Stimulated activated naive CD8-positive, alpha-beta T cell treated with anti-CD3 and anti-CD28 coated beads, Interleukin-15, amount 100 ng/mL, for 72 hours (primary cell): ENCODE measurements at regions not wholly inside any gene's neighbourhood (a gene's known extent, or its start where the extent isn't known, plus 50 kb on each side); places are given as distances from the start of the nearest gene placed in this dataset.

Source experiments
- ATAC-seq: fragments of 150-1000 bp; cut with Tn5 transposase; 2 replicates; pipeline ENCODE4 v1.10.0; 2021; ENCODE audit warnings: mild to moderate bottlenecking, moderate library complexity
- DNase-seq, 2 donors: peaks; one replicate each; pipeline ENCODE4 v3.0.0; 2021 to 2022
- H3K27ac Mint-ChIP-seq, 2 donors: one replicate each; pipeline ENCODE4 v1.8.0; 2022; ENCODE audit warnings: mild to moderate bottlenecking in 2 of 2, mixed read lengths in 2 of 2, moderate library complexity in 2 of 2
- H3K27me3 Mint-ChIP-seq: one replicate; pipeline ENCODE4 v1.8.0; 2022; ENCODE audit warnings: mixed read lengths
- H3K4me1 Mint-ChIP-seq: one replicate; pipeline ENCODE4 v1.8.0; 2022; ENCODE audit warnings: mild to moderate bottlenecking, mixed read lengths
- H3K4me3 Mint-ChIP-seq, 2 donors: one replicate each; pipeline ENCODE4 v1.8.0; 2022; ENCODE audit warnings: mild to moderate bottlenecking in 2 of 2, mixed read lengths in 2 of 2, moderate library complexity in 1 of 2
- H3K9me3 Mint-ChIP-seq, 2 donors: one replicate each; pipeline ENCODE4 v1.8.0; 2022; ENCODE audit warnings: mixed read lengths in 2 of 2

DNA sequence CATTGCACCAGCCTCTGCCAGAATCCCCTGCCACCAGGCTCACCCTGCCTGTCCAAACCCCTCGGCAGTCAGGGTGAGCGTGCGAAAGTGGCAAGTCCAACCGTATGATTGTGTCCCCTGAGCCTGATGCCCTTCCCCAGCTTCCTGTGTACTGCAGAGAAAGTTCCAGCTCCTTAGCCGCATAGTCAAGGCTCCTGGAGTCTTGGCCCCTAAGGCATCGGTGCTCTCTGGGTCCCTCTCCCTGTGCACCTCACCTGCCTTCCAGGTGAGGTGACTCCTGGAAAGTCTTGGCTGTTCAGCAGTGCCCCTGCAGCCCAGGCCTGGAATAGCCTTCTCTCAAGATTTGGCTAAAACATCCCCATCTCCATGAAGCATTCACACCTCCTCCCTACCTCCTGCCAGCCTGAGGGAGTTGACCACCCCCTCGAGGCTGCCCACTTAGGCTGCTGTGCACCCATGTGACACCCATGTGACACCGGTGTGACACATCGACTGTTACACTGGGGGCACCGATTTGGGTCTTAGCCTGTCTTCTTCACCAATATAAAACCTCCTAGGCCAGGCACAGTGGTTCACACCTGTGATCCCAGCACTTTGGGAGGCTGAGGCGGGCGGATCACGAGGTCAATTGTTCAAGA, 56.1 kb upstream of the ELN start:
- Mint-ChIP-seq H3K4me1 (peaks cover 8% of the 10 kb centered on the region), H3K4me3 (no peak overlapping the region), H3K27me3 (peaks cover 16% of the 10 kb centered on the region), H3K9me3 (peaks cover 6 to 10% of the 10 kb centered on the region in 2 donors), H3K27ac (peak overlapping the region in 1 of 2 donors; percentile 52)
- DNase-seq (no peak), ATAC-seq (no peak)

DNA sequence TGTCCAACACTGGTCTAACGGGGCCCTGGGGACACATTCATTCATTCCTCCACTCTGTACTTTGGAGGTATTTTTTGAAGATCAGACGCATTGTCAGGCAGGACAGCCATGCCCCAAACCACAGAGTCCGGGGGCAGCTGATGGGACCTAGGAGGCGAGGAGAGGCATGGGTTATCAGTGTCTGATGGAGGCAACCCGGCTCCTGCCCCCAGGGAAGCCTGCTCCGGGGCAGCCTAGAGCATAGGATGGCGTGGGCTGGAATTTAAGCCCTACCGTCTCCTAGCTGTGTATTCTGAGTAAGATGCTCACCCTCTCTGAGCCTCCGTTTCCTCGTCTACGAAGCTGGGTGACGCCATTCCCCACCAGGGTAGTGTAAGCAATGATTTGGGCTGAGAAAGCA, 55.4 kb upstream of the ELN start:
- no peak overlapping the region for H3K27ac Mint-ChIP-seq
- ATAC-seq (no peak), DNase-seq (no peak)
- H3K4me3 Mint-ChIP-seq: no peak overlapping the region
- H3K27me3 Mint-ChIP-seq: peaks cover 16% of the 10 kb centered on the region
- H3K4me1 Mint-ChIP-seq: peaks cover 8% of the 10 kb centered on the region
- peaks cover 2 to 3% of the 10 kb centered on the region in 2 donors for H3K9me3 Mint-ChIP-seq

DNA sequence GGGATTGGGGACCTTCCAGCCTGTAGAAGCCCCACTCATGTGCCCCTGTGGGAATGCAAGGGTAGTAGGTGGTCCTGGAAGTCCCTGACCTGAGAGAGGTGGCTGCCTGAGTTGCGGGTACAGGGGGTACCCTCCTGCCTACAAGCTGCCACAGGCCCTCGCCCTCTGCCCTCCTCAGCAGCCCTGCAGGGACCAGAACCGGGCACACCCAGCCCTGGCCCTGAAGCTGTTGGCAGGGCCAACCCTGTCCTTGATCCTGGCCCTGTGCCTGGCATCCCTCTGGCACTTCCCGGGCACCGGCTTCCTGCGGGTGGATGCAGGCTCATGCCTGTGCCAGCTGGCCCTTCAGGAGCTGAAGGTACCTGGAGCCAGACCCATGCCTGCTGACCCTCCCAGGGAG, 54.9 kb upstream of the ELN start:
- no peak for DNase-seq
- no peaks in the 10 kb centered on the region for H3K9me3 Mint-ChIP-seq
- no peak overlapping the region for H3K4me3 Mint-ChIP-seq

DNA sequence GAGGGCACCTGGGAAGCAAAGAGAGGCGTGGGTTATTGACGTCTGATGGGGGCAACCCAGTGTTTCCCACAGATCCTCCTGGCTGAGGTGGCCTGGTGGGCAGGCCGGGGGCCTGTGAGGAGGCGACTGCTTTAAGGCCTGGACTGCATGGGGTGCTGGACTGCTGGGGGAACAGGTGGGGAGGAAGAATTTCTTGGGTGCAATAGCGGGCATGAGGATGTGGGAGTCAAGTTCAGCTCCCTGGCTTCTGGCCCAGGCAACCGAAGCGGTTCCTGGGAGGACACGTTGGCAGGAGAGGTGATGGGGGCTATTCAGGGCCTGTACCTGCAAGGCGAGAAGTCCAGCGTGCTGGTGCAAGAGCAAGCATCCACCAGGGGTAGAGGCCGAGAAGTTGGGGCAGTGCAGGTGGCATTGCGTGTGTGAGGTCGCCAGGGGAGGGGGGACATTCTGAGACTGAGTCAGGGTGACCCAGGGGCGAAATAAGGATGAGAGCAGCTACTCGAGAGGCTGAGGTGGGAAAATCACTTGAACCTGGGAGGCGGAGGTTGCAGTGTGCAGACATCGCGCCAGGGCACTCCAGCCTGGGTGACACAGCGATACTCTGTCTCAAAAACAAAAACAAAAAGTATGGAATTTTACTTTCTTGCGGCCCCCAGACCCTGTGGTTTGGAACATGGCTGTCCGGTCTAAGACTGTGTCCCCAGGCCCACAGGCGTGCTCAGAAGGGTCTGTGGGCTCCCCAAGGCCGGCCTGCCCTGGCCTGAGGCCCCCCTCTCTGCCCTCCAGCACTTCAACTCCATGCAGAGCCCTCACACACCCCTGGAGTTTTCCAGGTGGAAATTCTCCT, 53.6 kb upstream of the ELN start:
- Mint-ChIP-seq H3K9me3 (no peaks in the 10 kb centered on the region), H3K27me3 (peaks cover 23% of the 10 kb centered on the region), H3K4me1 (peaks cover 8% of the 10 kb centered on the region), H3K4me3 (no peak overlapping the region), H3K27ac (peak overlapping the region in 1 of 2 donors; percentile 69)
- ATAC-seq (no peak), DNase-seq (no peak)

More for the DNA sequence above, 54.9 kb upstream of the ELN start:
- peaks cover 16% of the 10 kb centered on the region for H3K27me3 Mint-ChIP-seq
- H3K4me1 Mint-ChIP-seq: peaks cover 8% of the 10 kb centered on the region
- ATAC-seq: no peak
- H3K27ac Mint-ChIP-seq: no peak overlapping the region

DNA sequence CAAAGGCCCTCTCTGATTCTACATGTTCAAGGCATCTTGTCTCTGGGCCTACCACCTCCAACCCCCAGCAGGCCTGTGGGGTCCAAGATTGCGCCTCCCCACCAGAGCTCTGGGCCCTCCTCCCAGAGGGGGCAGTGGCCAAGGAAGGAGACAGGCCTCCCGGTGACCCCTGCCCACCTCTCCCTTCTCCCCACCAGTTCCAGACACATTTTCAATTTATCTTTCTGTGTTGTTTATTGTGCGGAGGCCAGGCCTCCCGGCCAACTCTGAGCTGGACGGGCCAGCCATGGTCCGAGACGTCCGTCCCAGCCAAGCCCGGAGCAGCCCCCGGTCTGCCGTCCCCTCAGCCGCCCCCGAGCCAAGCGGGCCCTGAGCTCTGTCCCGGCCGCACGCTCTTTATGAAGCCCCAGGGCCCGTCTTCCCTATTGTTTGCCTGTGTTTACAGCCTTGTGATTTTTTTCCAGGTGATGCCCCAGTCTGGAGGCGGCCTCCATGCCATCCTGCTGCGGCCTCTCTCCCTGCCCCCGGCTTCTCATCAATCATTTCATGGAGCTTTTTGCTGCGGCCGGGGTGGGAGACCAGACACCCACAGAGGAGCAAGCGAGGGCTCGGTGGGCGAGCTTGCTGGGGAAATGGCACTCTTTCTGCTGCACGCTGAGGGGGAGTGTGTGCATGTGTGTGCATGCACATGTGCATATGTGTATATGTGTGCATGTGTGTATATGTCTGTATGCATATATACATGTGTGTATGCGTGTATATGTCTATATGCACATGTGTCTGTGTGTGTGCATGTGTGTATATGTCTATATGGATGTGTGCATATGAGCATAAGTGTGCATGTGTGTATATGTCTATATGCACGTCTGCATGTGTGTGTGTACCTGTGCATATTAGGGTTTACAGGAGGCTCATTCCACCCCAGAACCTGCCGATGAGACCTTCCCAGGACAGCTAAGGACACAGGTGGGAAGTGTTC, 52.7 kb upstream of the ELN start:
- Mint-ChIP-seq H3K27ac (no peak overlapping the region), H3K4me1 (peaks cover 8% of the 10 kb centered on the region), H3K27me3 (peaks cover 30% of the 10 kb centered on the region), H3K9me3 (no peaks in the 10 kb centered on the region), H3K4me3 (no peak overlapping the region)
- no peak for ATAC-seq
- DNase-seq: no peak

DNA sequence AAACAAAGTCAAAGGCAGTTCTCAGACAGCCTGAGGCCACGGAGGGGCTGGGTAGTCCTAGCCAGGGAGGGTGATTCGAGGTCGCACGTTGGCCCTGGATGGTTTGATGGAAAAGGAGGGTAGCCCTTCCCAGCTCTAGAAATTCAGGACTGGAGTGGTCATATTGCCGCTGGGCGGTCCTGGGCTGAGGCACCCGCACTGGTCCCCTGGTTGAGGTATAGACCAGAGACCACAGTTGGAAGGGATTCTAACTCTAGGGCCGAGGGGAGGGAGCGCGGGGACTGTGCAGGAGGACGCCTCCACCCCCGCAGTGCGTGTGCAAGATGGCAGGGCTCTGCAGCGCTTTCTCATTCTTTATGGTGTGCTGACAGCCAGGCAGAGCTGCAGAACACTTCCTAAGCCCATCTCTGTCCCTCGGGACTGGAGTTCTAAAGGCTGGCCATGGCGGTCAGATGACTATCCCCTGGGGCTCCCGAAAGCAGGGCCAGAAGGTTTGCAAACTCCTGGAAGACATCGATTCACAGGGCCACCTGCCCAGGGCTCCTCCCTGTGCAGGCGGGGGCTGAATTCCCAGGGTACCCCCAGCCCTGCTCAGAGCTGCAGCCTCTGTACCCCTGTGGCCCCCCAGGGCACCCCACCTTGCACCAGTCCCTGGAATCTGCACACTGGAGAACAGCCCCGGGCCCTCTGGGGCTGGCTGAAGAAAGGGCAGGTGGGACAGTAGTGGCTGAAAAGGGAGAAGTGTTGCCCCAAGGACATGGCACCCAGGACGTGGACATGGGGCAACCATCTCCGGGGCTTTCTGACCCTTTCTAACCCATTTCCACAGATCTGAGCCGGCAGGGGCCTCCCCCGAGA, 51.0 kb upstream of the ELN start:
- DNase-seq (no peak), ATAC-seq (peak; percentile 28)
- peaks cover 27% of the 10 kb centered on the region for H3K27me3 Mint-ChIP-seq
- H3K4me3 Mint-ChIP-seq: no peak overlapping the region
- no peaks in the 10 kb centered on the region for H3K4me1 Mint-ChIP-seq
- H3K27ac Mint-ChIP-seq: no peak overlapping the region
- no peaks in the 10 kb centered on the region for H3K9me3 Mint-ChIP-seq

DNA sequence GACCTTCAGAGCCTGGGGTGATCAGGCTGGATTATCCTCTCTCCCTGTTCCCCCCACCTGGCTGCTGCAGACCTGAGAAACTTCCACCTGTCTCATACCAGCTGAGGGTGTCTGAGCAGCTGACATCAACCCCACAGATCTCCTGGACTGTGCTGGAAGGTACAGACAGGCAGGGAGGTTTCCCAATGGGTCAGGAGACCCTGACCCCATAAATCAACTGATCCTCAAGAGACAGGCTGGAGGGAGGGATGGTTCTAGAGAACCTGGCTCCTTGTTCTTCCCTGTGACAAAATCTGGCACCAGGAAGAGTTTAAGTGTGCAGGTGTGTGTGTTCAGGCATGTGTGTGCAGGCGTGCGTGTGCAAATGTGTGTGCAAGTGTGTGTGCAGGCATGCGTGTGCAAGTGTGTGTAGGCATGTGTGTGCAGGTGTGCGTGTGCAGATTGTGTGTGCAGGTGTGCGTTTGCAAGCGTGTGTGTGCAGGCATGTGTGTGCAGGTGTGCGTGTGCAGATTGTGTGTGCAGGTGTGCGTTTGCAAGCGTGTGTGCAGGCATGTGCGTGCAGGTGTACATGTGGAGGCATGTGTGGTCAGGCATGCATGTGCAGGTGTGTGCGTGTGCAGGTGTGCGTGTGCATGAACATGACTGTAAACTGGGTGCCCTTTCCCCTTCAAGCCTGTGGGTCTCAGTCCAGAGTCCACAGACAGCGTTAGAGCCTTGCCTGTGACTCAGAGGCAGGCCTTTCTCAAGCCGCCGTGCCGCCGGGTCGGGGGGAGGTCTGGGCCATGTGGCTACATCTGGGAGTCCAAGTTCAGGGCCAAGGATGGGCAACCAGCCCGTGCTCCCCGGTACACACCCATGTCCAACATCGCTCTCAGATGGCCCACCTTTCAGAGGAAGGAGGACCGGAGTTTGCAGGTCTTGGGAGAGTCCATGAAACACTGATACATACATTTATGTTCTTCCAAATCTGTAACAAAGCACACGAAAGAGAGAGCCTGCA, 50.1 kb upstream of the ELN start:
- Mint-ChIP-seq H3K27ac (no peak overlapping the region), H3K27me3 (peaks cover 24% of the 10 kb centered on the region), H3K9me3 (no peaks in the 10 kb centered on the region), H3K4me3 (no peak overlapping the region), H3K4me1 (no peaks in the 10 kb centered on the region)
- ATAC-seq: no peak
- DNase-seq: no peak
